ENCODE measurements at regions not wholly inside any gene's neighbourhood (a gene's known extent, or its start where the extent isn't known, plus 50 kb on each side); places are given as distances from the start of the nearest gene placed in this dataset.
A peak's percentile ranks its signal among the peaks of the same experiment; 100 is the strongest.

- TF ChIP-seq ZNF296 (CRISPR knock-in tag; conservative IDR thresholded peaks at IDR 0.05) (no peak), WIZ (CRISPR knock-in tag; IDR thresholded peaks at IDR 0.05) (no peak), CBX1 (IDR thresholded peaks at IDR 0.05; ENCODE audit: low read depth) (no peak), ETV6 (CRISPR knock-in tag; conservative IDR thresholded peaks at IDR 0.05) (no peak), XBP1 (CRISPR knock-in tag; IDR thresholded peaks at IDR 0.05) (no peak), PRDM10 (CRISPR knock-in tag; IDR thresholded peaks at IDR 0.05; ENCODE audit: low read depth) (no peak)
Measured at GRCh38 chr13:72199640-72200039, 332.6 kb upstream of the DACH1 start (continued).

GRCh38 chr13:72198967-72199560 is 332.1 kb upstream of the DACH1 start:
- WGBS (ENCODE audit: low lambda C conversion rate): 2% methylated on average over 2 of the region's 2 CpGs
- peak; percentile 3 for DNase-seq (ENCODE audit: low spot score)
- Histone ChIP-seq H3K27me3 (ENCODE audit: control insufficient read depth in 1 of 2, insufficient read depth in 2 of 2, low read length in 2 of 2) (no peaks in the 10 kb centered on the region), H2AFZ (ENCODE audit: low read length) (no peak overlapping the region), H3K4me1 (ENCODE audit: insufficient read depth, low read length) (no peaks in the 10 kb centered on the region), H3K4me3 (replicated peaks in 1 of 3; ENCODE audit: insufficient read depth in 1 of 3, low read depth in 2 of 3, low read length in 3 of 3) (no peak overlapping the region), H3K9ac (ENCODE audit: insufficient read depth, low read depth, low read length) (no peak overlapping the region), H3K9me3 (ENCODE audit: low read length) (no peaks in the 10 kb centered on the region), H3K4me2 (ENCODE audit: low read depth, low read length) (no peak overlapping the region), H4K20me1 (ENCODE audit: insufficient read depth, low read length) (no peaks in the 10 kb centered on the region), H3K36me3 (replicated peaks in 1 of 2; ENCODE audit: control insufficient read depth in 1 of 2, insufficient read depth in 2 of 2, low read length in 2 of 2) (no peaks in the 10 kb centered on the region), H3K27ac (ENCODE audit: extremely low read length, insufficient read depth, low read length) (no peak overlapping the region), H3K79me2 (ENCODE audit: insufficient read depth, low read length) (no peaks in the 10 kb centered on the region)
- in situ Hi-C loops (cut with HindIII; ENCODE audit: extremely low pct_ligation_motif_present, low pct_unique_long_range_greater_than_20kb): no loop called here
- intact Hi-C loops (cut with micrococcal nuclease; ENCODE audit: unreplicated experiment): no loop called here
- no peak for FAIRE-seq
- POLR2A ChIA-PET: no interaction called here
- no peak; the same call in 2 of the 3 replicates for ATAC-seq
- TF ChIP-seq BATF2 (CRISPR knock-in tag; IDR thresholded peaks at IDR 0.05): no peak
- TF ChIP-seq PRDM10 (CRISPR knock-in tag; IDR thresholded peaks at IDR 0.05; ENCODE audit: low read depth): no peak
- TF ChIP-seq TEAD2 (CRISPR knock-in tag; IDR thresholded peaks at IDR 0.05): no peak
- TF ChIP-seq ZFP62 (CRISPR knock-in tag; IDR thresholded peaks at IDR 0.05): no peak
- CTCF ChIA-PET (ENCODE audit: low intra/inter-chr PET ratio, low total read pairs): no interaction called here
- BruUV-seq (replicated peaks): no TSS peak
